SK-N-SH treated with all-trans-retinoic acid at 6 μM for 48 hours (cell line): ENCODE measurements at regions not wholly inside any gene's neighbourhood (a gene's known extent, or its start where the extent isn't known, plus 50 kb on each side); places are given as distances from the start of the nearest gene placed in this dataset.

Experiments
- ATAC-seq: fragments of 200-7000 bp; cut with Tn5 transposase; 3 replicates; pipeline ENCODE4 v1.9.1; 2020; ENCODE audit warnings: mild to moderate bottlenecking, moderate library complexity
- ARNTL ChIP-seq: fragments of 450-650 bp; formaldehyde crosslinking; IDR thresholded peaks from 2 replicates; pipeline ENCODE4 v1.5.0; 2020; ENCODE audit warnings: low read depth, mild to moderate bottlenecking, moderate library complexity, borderline replicate concordance
- CSRNP3 ChIP-seq: fragments of 250-450 bp; sonication (Bioruptor Pico); IDR thresholded peaks from 2 replicates; pipeline ENCODE4 v1.5.1; 2021; ENCODE audit warnings: mild to moderate bottlenecking, moderate library complexity
- ESRRG ChIP-seq: fragments of 250-450 bp; sonication (Bioruptor Pico); IDR thresholded peaks from 2 replicates; pipeline ENCODE4 v1.6.1; 2021; ENCODE audit warnings: mild to moderate bottlenecking
- GLIS3 ChIP-seq: fragments of 250-450 bp; sonication (Bioruptor Pico); IDR thresholded peaks from 2 replicates; pipeline ENCODE4 v1.5.0; 2020; ENCODE audit warnings: mild to moderate bottlenecking, moderate library complexity
- ISL1 ChIP-seq: fragments of 250-450 bp; sonication (Bioruptor Pico); IDR thresholded peaks from 2 replicates; pipeline ENCODE4 v2.1.2; 2022; ENCODE audit warnings: mild to moderate bottlenecking, moderate library complexity
- OSR1 ChIP-seq: fragments of 250-450 bp; sonication (Bioruptor Pico); IDR thresholded peaks from 2 replicates; pipeline ENCODE4 v1.8.0; 2022; ENCODE audit warnings: moderate library complexity, mild to moderate bottlenecking, inconsistent platforms
- PATZ1 ChIP-seq: fragments of 250-450 bp; sonication (Bioruptor Pico); IDR thresholded peaks from 2 replicates; pipeline ENCODE4 v1.8.0; 2020; ENCODE audit warnings: mild to moderate bottlenecking, moderate library complexity, borderline replicate concordance
- POU6F1 ChIP-seq: fragments of 250-450 bp; sonication (Bioruptor Pico); IDR thresholded peaks from 2 replicates; pipeline ENCODE4 v1.8.0; 2021; ENCODE audit warnings: low read depth, mild to moderate bottlenecking, moderate library complexity, borderline replicate concordance
- RARB ChIP-seq: fragments of 250-450 bp; sonication (Bioruptor Pico); IDR thresholded peaks from 2 replicates; pipeline ENCODE4 v1.8.0; 2021; ENCODE audit warnings: mild to moderate bottlenecking, moderate library complexity
- SNAI2 ChIP-seq: fragments of 250-450 bp; sonication (Bioruptor Pico); IDR thresholded peaks from 2 replicates; pipeline ENCODE4 v1.5.0; 2020; ENCODE audit warnings: mild to moderate bottlenecking, moderate library complexity
- TCF4 ChIP-seq: fragments of 250-450 bp; sonication (Bioruptor Pico); IDR thresholded peaks from 2 replicates; pipeline ENCODE4 v1.8.0; 2021; ENCODE audit warnings: mild to moderate bottlenecking, moderate library complexity, borderline replicate concordance
- TOX ChIP-seq: fragments of 250-450 bp; sonication (Bioruptor Pico); IDR thresholded peaks from 2 replicates; pipeline ENCODE4 v1.8.0; 2021; ENCODE audit warnings: mild to moderate bottlenecking, moderate library complexity, borderline replicate concordance
- TSHZ2 ChIP-seq: fragments of 250-450 bp; sonication (Bioruptor Pico); IDR thresholded peaks from 2 replicates; pipeline ENCODE4 v1.5.0; 2020; ENCODE audit warnings: mild to moderate bottlenecking, moderate library complexity
- ZC3H10 ChIP-seq: fragments of 250-450 bp; sonication (Bioruptor Pico); IDR thresholded peaks from 2 replicates; pipeline ENCODE4 v1.5.1; 2021; ENCODE audit warnings: mild to moderate bottlenecking, moderate library complexity
- ZFP3 ChIP-seq: fragments of 250-450 bp; sonication (Bioruptor Pico); IDR thresholded peaks from 2 replicates; pipeline ENCODE4 v1.5.0; 2020; ENCODE audit warnings: mild to moderate bottlenecking, moderate library complexity
- ZFP30 ChIP-seq: fragments of 450-650 bp; formaldehyde crosslinking; IDR thresholded peaks from 2 replicates; pipeline ENCODE4 v1.5.0; 2022; ENCODE audit warnings: mild to moderate bottlenecking, moderate library complexity
- ZNF565 ChIP-seq: fragments of 450-650 bp; formaldehyde crosslinking; conservative IDR thresholded peaks from 2 replicates; pipeline ENCODE4 v1.5.0; 2020; ENCODE audit warnings: low read depth, mild to moderate bottlenecking, moderate library complexity
- ZNF70 ChIP-seq: fragments of 450-650 bp; formaldehyde crosslinking; IDR thresholded peaks from 2 replicates; pipeline ENCODE4 v1.5.0; 2020; ENCODE audit warnings: mild to moderate bottlenecking, moderate library complexity
- TF ChIP-seq, protein P1 (sequence below): fragments of 250-450 bp; sonication (Bioruptor Pico); IDR thresholded peaks from 2 replicates; pipeline ENCODE4 v1.5.1; 2020; ENCODE audit warnings: low read depth, mild to moderate bottlenecking, moderate library complexity

DNA sequence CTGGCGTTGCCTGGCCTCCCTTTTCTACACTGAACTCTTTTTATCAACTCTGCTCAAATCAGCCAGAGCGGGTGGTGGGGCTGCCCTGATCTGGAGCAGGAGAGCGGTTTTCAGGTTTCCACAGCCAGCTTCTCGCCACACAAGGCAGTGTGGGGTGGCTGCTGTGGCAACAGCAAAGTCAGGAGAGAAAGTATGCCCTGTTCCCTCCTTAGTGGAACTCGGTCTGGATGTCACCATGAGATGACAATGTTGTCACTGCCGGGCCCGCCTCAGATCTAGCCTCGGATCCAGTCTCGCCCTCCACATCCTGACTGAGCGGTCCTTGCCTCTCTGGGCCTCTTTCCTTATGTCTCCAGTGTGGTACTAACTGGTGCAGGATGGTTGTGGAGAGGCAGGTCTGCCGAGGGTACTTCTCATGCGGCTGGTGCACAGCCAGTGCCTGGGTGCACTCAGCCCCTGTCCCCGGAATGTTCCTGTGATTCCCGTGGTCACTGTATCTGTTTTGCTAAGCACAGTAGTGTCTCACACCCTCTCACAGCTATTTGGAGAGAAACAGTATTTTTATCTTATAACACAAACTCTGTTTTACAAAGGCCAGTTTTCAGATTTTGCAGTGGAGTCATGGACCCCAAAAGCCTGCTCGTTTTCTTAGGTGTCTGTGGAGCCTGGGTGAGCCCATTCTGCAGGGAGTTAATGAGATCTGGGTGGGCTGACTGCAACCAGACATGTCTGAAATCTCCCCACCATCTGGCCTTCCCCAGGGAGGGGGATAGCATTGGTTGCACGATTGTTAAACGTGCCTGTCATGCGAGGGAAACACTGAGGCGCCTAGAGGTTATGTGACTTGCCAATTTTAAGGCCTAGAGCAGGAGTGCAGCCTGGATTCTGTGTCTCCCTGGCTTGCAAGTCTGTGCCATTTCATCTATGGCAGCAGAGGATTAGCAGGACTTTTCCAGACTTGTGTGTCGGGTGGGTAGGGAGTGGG, 261.1 kb upstream of the AGAP1 start:
- no peak for ATAC-seq
- TF ChIP-seq ESRRG (no peak), PATZ1 (CRISPR knock-in tag) (no peak), ZNF70 (CRISPR knock-in tag) (no peak), ZC3H10 (CRISPR knock-in tag) (no peak), ZNF565 (no peak), ISL1 (no peak), RARB (CRISPR knock-in tag) (no peak), TCF4 (CRISPR knock-in tag) (no peak)
- TF ChIP-seq, all 23 proteins: peak for 0

DNA sequence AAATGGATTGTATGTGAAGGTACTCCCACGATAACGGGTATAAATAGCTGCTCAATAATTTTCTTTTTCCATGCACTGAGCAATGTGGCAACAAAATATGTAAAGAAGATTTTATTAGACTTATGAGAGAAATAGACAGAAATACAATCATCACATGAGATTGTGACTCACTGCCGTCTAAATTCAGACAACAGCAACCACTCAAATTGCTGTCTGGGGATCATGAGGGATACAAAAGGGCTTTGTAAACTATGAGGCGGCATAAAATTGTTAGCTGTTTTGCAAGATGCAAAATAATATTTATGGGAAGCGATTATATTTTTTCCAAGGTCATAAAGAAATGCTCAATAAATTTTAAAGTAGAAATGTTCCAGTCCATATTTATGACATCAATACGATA, 259.1 kb upstream of the AGAP1 start:
- no peak for ATAC-seq
- TF ChIP-seq POU6F1 (no peak), RARB (CRISPR knock-in tag) (no peak), CSRNP3 (CRISPR knock-in tag) (no peak), OSR1 (CRISPR knock-in tag) (no peak), ARNTL (no peak)

DNA sequence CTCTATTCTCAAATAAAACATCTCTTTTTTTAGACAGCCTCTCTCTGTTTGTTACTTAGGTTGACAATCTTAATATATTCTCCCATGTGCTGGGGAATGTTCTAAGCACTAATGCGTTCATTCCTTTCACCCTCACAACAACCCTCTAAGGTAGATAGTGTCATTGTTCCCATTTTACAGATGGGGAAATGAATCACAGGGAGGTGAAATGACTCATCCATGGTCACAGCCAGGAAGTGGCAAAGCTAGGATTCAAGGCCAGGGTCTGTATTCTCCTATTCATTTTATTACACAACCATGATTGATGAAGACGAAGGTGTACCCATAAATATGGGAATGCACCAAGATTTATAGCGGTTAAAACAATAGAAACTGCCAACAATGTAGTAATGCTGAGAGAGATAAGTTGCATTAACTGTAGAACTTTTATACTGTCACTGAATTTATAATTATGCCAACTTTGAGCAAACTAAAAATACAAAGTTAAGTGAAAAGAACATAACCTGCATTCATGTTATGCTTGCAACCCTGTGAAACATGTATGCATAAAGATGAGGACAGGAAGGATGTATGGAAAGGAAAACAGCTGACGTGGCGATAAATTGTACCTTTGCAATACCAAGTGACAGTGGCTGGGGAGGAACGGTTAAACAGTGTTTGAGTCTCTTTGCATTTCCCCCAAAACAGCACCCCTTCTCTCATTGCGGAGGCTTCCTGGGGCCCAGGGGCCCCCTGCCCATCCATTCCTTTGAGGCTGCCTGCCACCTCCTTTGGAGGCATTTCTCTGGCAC, 257.7 kb upstream of the AGAP1 start:
- TF ChIP-seq ISL1 (no peak), TSHZ2 (CRISPR knock-in tag) (no peak), ESRRG (no peak), ZFP3 (CRISPR knock-in tag) (no peak), SNAI2 (CRISPR knock-in tag) (no peak), ZC3H10 (CRISPR knock-in tag) (no peak), GLIS3 (no peak), ZFP30 (no peak), POU6F1 (no peak), OSR1 (CRISPR knock-in tag) (no peak), TOX (CRISPR knock-in tag) (no peak)
- TF ChIP-seq, protein P1, sequence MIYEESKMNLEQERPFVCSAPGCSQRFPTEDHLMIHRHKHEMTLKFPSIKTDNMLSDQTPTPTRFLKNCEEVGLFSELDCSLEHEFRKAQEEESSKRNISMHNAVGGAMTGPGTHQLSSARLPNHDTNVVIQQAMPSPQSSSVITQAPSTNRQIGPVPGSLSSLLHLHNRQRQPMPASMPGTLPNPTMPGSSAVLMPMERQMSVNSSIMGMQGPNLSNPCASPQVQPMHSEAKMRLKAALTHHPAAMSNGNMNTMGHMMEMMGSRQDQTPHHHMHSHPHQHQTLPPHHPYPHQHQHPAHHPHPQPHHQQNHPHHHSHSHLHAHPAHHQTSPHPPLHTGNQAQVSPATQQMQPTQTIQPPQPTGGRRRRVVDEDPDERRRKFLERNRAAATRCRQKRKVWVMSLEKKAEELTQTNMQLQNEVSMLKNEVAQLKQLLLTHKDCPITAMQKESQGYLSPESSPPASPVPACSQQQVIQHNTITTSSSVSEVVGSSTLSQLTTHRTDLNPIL (CRISPR knock-in tag) = no peak
- ATAC-seq = no peak
